GM19023 (cell line): ENCODE measurements at regions not wholly inside any gene's neighbourhood (a gene's known extent, or its start where the extent isn't known, plus 50 kb on each side); places are given as distances from the start of the nearest gene placed in this dataset.

Experiments used
- ATAC-seq: cut with Tn5 transposase; IDR thresholded peaks from one replicate; pipeline ENCODE4 v1.9.1; 2021; ENCODE audit warnings: mild to moderate bottlenecking, moderate library complexity; ENCODE audit not compliant: unreplicated experiment

GRCh38 chr1:79448426-79448825 is 441.9 kb upstream of the ADGRL4 start:
- no peak for ATAC-seq

GRCh38 chr1:79441238-79441637 is 434.7 kb upstream of the ADGRL4 start:
- no peak for ATAC-seq

GRCh38 chr1:79437540-79437939 is 431.0 kb upstream of the ADGRL4 start:
- ATAC-seq, result no peak

GRCh38 chr1:79431340-79431739 is 424.8 kb upstream of the ADGRL4 start:
- ATAC-seq, result no peak

- no peak for ATAC-seq
These were observed 423.9 kb upstream of the ADGRL4 start for GRCh38 chr1:79430437-79430836.

- no peak for ATAC-seq
These were observed 416.2 kb upstream of the ADGRL4 start for GRCh38 chr1:79422726-79423125.

- ATAC-seq, result no peak
These were observed 392.0 kb upstream of the ADGRL4 start for GRCh38 chr1:79398501-79398900.

- ATAC-seq, result no peak
These were observed 390.4 kb upstream of the ADGRL4 start for GRCh38 chr1:79396901-79397300.

GRCh38 chr1:79388694-79389361 is 382.3 kb upstream of the ADGRL4 start:
- ATAC-seq, result no peak

GRCh38 chr1:79386730-79387129 is 380.2 kb upstream of the ADGRL4 start:
- no peak for ATAC-seq

GRCh38 chr1:79380078-79380477 is 373.5 kb upstream of the ADGRL4 start:
- no peak for ATAC-seq

- no peak for ATAC-seq
These were observed 369.6 kb upstream of the ADGRL4 start for GRCh38 chr1:79376106-79376505.

- no peak for ATAC-seq
These were observed 368.8 kb upstream of the ADGRL4 start for GRCh38 chr1:79375352-79375751.

GRCh38 chr1:79374397-79374796 is 367.9 kb upstream of the ADGRL4 start:
- no peak for ATAC-seq

GRCh38 chr1:79373481-79374125 is 367.1 kb upstream of the ADGRL4 start:
- ATAC-seq, result no peak

GRCh38 chr1:79371802-79372201 is 365.3 kb upstream of the ADGRL4 start:
- ATAC-seq, result no peak

GRCh38 chr1:79369091-79369490 is 362.6 kb upstream of the ADGRL4 start:
- ATAC-seq, result no peak

GRCh38 chr1:79364896-79365295 is 358.4 kb upstream of the ADGRL4 start:
- ATAC-seq, result no peak

GRCh38 chr1:79363430-79363829 is 356.9 kb upstream of the ADGRL4 start:
- ATAC-seq, result no peak

- ATAC-seq, result no peak
These were observed 355.9 kb upstream of the ADGRL4 start for GRCh38 chr1:79362470-79362869.

GRCh38 chr1:79355090-79355489 is 348.6 kb upstream of the ADGRL4 start:
- ATAC-seq, result no peak

- ATAC-seq, result no peak
These were observed 346.7 kb upstream of the ADGRL4 start for GRCh38 chr1:79353224-79353623.

- ATAC-seq, result no peak
These were observed 320.3 kb upstream of the ADGRL4 start for GRCh38 chr1:79326875-79327274.
